ENCODE measurements at regions not wholly inside any gene's neighbourhood (a gene's known extent, or its start where the extent isn't known, plus 50 kb on each side); places are given as distances from the start of the nearest gene placed in this dataset.
"Not testable (repeated sequence)": the region's sequence is repeated elsewhere in the genome, so short reads cannot be mapped to it uniquely, and the experiment has no call there.

DNA sequence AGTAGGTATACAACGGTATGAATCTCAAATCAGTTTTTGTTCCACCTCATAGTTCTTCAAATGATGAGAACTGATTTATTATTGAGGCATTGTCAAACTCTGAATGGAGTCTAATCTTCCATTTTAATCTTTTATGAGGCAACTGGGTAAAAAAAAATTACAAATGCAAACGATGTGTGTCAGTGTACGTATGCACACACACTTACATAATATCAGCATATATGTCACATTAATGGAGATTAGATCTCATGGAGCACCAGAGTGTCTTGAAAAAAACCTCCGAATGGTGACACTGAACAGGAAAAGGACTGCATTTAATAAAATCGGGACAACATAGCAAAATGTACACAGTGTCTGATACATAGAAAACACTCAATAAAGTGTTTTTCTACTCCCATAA lies 842.7 kb downstream of the EFNB2 start:
- FAIRE-seq (no peak), DNase-seq (ENCODE audit: low spot score in 2 of 2) (no peak)

DNA sequence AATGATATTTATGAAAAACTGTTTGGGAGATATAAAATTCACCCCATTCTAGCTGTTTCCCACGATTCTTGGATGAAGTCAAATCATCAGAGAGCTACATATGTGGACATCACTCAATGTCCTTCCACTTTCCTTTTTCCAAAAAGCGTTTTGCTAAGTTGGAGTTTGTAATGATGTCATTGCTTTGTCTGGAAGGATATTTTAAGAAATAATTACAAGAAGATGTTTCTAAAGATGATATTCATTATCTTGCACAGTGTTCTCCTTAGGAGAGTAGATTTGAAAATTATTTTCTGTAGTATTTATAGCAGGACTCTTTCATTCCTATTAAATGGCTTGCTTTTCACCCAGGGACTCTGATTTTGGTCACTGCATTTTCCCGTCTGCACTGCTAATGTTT lies 851.2 kb downstream of the EFNB2 start:
- FAIRE-seq = no peak
- DNase-seq (ENCODE audit: low spot score in 2 of 2) = no peak

DNA sequence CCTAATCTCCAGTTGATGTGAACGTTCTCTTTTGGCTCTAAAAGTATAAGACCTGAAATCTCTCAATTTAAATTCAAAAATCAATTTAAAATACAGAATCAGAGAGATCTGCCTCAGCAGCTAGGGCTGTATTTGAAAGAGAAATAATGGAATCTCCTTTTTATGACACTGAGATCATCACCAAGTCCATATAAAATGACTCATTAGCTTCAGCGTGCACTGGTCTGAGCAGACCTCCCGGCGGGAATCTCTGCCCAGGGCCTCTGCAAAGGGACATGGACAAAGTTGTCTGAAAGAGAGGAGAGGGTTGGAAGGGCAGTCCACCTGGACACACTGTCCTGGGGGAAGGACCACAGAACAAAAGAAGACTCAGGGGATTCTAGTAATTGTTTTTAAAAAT lies 855.6 kb downstream of the EFNB2 start:
- no peak for DNase-seq (ENCODE audit: low spot score in 2 of 2)
- FAIRE-seq = no peak

DNA sequence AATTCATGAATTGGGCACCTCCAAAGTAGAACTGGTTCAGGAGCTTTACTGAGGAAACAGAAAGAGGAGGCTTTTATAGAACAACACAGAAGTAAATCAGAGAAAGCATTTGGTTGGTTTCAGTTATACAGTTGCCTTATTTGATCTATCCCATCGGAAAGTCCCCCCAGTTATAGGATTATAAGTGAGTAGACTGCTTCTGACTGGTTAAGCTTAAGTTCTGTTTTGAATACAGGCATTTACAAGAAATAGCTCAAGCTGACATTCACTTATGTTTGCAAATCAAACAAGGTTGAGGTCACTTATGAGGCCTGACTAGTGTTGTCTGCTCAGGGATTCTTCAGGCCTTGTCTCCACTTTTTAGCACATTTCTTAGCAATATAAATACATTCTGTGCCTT lies 857.4 kb downstream of the EFNB2 start:
- no peak for DNase-seq (ENCODE audit: low spot score in 2 of 2)

DNA sequence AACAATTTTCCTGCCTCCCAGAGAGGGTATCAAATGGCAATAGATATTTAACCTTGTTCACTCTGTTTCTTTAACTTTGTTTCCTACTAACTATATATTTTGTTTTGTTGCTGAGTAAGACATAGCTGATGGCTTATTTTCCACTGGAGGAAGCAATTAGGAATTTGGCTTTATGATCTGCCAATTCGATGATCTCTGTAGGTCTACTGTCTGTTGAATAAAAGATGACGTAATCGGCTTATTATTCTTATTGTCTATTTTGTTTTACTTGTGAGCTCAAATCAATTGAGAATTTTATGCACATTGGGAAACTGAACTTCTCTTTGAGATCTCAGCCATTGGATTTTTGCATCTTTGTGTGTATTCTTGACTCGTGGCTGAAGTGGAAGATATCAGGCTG lies 862.6 kb downstream of the EFNB2 start:
- DNase-seq (ENCODE audit: low spot score in 2 of 2) (no peak), FAIRE-seq (no peak)

More for the DNA sequence above, 857.4 kb downstream of the EFNB2 start:
- FAIRE-seq = no peak

DNA sequence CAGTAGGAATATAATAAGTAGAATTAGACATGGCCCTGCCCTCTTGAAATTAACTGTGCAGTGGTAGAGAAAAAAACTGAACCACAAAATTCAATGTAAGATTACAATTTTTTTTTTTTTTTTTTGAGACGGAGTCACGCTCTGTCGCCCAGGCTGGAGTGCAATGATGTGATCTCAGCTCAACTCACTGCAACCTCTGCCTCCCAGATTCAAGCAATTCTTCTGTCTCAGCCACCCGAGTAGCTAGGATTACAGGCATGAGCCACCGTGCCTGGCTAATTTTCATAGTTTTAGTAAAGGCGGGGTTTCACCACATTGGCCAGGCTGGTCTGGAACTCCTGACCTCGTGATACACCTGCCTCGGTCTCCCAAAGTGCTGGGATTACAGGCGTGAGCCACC lies 864.3 kb downstream of the EFNB2 start:
- not testable (repeated sequence) for DNase-seq (ENCODE audit: low spot score in 2 of 2); FAIRE-seq

DNA sequence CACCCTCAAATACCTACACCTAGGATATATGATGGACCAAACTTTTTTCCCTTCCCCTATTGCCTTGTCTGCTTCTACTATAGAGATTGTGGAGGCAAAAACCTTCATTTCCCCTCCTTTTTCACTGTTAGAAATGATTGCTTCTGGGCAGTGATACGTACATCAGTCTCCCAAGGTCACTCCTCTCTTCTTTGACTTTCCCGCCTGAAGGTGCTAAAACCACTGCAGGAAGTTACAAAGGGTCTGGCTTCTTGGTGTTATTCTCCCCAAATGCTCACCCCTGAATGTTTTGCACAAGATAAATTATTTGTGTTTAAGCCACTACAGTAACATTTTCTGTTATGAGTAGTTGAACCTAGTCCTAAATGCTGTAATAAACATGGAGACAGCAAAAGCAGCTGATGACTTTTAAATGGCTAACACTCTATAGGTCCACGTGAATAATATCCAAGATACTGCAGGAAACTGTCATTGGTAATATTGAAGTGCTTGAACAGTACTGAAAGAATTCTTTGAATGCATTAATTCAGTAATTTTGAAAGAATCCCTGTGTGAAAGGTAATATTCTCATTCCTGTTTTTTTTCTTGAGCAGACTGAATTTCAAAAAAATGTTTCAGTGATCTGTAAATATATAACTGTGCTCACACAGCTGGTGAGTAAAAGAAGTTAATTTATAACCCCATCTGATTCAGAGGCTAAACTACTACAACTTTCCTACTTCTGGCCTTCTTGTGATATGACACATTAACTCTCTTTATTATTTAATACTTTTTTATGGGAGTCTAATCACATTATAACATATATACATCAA lies 865.1 kb downstream of the EFNB2 start:
- FAIRE-seq (no peak), DNase-seq (ENCODE audit: low spot score in 2 of 2) (no peak)

DNA sequence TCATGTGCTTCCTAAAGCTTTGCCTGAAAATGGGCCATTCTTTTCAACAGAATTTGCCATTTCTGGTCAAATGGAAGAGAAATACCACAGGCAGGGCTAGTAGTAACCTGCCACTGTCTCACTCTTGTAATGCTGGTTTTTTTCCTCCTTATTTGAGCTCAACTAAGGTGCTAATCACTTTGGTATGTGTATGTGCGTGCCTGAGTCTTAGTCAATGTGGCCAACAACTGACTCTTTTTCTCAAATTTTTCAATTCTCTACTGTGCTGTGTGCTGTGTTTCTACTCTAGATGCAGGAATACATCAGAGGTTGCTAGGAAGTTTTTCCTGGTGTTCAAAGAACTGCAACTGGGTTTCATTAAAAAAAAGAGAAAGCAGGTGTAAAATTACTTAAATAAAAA lies 870.2 kb downstream of the EFNB2 start:
- FAIRE-seq = no peak
- no peak for DNase-seq (ENCODE audit: low spot score in 2 of 2)

DNA sequence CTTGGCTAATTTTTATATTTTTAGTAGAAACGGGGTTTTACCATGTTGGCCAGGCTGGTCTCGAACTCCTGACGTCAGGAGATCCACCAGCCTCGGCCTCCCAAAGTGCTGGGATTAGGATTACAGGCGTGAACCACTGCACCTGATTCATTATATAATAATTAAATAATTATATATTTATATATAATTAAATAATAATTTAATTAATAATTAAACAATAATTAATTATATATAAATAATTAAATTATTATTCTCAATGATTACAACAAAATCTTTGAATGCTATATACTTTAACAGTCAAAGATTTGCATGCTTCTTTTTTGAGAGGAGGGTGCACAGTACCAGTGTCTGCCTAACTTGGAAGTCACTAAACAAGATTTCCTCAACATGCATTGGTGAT lies 872.3 kb downstream of the EFNB2 start:
- DNase-seq (ENCODE audit: low spot score in 2 of 2) (no peak), FAIRE-seq (no peak)

DNA sequence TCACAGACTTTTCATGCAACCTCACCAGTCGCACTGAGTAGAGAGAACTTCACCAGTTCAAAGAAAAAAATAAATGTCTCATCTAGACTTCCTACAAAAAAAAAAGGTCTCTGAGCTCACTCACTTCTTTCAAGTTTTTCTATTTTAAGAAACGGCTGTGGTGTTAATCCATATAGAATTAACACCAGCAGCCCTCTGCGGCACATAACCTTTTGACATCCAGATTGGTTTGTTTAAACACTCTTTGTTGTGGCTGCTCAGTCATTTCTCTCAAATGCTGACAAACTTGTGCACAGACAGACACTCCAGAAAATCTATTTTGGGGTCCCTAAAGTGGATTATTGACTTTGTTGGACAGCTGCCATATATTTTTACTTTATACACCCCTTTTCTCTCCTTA lies 874.9 kb downstream of the EFNB2 start:
- DNase-seq (ENCODE audit: low spot score in 2 of 2) = no peak
- FAIRE-seq = no peak

DNA sequence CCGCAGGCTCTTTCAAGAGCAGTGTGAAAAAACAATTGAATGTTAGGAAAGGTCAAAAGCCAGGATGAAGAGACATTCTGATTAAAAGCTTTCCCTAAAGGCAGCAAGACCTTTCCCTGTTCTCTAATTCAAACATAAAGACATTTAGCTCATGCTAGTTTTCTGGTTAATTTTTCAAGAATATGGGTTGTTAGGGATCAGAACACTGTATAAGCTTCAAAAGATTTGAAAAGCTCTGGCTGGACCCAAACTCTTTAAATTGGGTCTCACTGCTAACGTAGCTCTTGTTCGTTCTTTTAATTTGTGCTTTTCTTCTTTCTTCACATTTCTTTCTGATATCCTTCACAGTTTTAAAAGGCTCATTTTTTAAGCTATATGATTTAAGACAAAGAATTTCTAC lies 877.0 kb downstream of the EFNB2 start:
- FAIRE-seq = no peak
- no peak for DNase-seq (ENCODE audit: low spot score in 2 of 2)

DNA sequence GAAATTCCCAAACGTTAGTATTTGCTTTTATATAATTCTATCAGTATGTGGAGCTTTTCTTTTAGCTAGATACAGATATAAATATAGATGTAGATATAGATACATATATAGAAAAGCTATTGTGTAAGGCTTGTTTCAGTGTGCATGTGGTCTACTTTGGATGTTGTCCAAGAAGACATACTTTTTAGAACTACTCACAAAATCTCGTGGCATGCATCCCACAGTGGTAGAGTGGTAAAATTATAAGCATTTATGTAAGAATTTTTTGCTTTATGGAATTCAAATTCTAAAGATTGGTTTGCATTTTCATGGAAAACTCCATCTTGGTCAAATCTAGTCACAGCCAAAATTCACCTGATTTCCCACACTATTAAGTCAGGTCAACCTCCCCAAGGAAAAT lies 880.4 kb downstream of the EFNB2 start:
- no peak for DNase-seq (ENCODE audit: low spot score in 2 of 2)
- FAIRE-seq = no peak

DNA sequence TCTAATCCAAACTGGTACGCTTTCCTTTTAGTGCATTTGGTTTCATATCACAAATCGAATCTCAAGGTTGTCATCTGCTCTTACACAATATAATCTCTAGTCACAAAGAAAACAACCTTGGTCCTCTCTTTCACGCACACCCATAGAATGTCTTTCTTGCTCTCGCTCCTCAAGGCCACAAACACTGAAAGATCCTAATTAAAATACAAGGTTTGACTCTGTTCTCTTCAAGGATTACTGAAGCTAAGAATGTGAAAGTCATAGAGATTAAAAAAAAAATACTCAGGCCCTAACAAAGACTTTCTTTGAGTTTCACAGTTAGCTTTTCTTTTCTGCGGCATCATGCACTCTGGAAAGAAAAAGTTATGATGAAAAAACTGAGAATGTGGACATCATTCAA lies 891.5 kb downstream of the EFNB2 start:
- DNase-seq (ENCODE audit: low spot score in 2 of 2) (no peak), FAIRE-seq (no peak)

DNA sequence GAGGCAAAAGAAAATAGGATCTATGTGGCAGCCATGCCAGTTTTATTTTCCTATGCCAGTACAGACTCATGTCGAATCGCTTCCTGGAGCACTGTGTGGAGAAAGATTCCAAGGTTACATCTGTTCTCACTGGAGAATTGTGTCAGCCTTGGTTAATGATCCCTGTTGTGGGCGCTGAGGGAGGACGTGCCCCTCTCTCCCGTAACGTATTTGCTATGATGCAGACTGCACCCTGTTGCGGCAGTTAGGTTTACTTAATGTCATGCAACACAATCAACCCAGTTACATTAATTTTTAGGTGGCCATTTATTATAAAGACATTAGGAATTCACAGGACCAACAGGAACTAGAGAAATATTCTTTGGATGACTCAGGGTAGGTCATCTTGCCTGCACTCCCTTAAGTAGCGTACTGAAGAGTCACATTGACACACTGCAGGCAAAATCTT lies 892.9 kb downstream of the EFNB2 start:
- no peak for FAIRE-seq
- no peak for DNase-seq (ENCODE audit: low spot score in 2 of 2)

DNA sequence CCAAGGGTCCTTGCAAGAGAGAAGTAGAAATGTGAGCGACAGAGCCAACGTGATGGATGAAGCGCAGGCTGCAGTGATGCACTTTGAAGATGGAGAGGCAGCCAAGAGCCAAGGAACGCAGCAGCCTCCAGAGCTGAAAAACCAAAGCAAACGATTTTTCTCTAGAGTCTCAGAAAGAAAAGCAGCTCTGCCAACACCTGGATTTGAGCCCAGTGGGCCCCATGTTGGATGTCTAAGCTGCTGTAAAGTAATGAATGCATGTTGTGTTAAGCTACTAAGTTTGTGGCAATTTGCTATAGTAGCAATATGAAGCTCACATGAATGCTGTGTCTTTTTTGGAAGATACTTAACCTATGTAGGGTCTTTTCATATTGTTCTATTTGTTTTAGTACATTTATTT lies 894.3 kb downstream of the EFNB2 start:
- no peak for DNase-seq (ENCODE audit: low spot score in 2 of 2)
- no peak for FAIRE-seq

DNA sequence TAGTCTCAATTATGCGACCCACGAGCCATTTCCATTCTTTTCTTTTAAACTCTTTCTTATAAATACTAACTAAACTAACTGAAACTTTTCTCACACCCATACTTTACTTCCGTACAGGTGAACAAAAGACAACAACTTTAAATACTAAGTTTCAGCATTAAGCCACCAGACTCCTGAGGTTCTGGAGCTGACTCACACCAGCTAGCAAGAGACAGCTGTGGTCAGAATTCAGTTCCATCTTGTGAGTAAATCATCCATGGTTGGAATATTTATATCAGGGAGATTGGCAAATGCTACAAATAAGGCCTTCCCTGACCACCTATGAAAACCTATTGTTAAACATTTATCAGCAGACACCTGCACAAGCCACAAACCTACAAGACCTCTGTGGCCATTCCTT lies 897.0 kb downstream of the EFNB2 start:
- FAIRE-seq (no peak), DNase-seq (ENCODE audit: low spot score in 2 of 2) (no peak)

DNA sequence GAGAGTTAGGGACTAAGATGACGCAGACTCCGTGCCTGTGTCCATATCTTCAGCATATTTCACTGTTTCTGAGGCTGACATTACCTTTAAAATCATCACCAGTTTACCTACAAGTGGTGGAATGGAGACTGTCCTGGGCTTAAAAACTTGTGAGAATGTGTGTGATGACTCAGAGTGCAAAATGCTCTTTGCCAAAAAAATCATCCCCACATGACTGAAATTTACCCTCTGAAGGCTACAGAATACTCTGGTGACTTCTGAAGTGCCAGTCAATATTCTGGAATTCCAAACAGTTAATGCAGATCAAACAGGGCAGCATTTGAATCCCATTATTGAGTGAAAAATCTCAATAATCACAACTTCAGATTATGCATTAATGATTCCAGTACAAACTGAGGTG lies 901.4 kb downstream of the EFNB2 start:
- FAIRE-seq (no peak), DNase-seq (ENCODE audit: low spot score in 2 of 2) (no peak)

DNA sequence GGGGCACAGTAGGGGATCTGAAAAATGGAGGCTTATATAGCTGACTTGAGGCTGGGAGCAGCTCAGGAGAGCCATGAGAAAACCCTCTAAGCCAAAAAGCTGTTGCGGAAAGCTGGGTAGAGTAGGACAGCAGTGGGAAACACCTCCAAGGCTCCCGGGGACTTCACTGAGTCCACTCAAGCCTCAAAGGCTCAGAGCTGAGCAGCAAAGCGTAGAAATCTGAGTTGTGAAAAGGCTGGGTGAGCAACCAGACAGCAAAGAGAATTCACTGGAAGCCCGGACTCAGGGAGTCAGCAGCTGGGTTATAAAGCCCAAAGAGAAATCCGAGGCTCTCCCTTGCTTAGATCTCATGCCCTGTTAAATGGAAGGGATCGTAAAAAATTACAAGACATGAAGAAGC lies 905.0 kb downstream of the EFNB2 start:
- DNase-seq (ENCODE audit: low spot score in 2 of 2) (no peak), FAIRE-seq (no peak)

DNA sequence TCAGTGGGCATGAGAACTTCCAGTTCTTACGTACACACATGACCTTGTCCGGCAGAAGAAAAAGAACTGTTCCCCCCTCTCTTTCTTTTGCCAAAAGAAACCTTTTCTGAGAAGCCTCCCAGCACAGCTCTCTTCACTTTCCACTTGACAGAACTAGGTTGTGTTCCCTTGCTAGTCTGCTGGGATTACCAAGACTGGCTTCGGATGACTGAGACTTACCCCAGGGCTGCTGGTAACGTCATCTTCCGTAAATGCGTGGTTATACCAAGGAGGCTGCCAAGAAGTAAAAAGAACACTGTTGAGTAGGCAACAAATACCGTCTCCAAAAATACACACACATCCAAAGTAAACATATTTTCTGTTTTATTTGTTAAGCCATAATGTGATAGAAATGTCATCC lies 908.2 kb downstream of the EFNB2 start:
- FAIRE-seq = no peak
- no peak for DNase-seq (ENCODE audit: low spot score in 2 of 2)

DNA sequence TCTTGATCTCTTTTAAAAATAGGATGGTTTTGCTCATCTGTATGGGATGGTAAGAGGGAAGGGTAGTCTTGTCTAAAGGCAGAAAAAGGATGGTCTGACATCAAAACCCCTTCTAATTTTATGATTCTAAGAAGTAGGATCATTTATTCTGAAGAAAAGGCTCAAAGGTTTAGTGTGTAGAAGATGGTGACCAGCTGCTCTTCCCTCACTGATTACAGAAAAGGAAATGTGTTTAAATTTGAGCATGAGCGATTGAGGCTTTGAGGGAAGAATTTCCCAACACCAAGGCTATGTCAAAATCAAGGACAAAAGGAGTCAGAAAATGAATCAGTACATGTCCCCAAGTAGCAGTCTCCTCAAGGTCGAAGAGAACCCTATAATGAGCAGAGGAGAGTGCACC lies 909.8 kb downstream of the EFNB2 start:
- FAIRE-seq = no peak
- no peak for DNase-seq (ENCODE audit: low spot score in 2 of 2)

DNA sequence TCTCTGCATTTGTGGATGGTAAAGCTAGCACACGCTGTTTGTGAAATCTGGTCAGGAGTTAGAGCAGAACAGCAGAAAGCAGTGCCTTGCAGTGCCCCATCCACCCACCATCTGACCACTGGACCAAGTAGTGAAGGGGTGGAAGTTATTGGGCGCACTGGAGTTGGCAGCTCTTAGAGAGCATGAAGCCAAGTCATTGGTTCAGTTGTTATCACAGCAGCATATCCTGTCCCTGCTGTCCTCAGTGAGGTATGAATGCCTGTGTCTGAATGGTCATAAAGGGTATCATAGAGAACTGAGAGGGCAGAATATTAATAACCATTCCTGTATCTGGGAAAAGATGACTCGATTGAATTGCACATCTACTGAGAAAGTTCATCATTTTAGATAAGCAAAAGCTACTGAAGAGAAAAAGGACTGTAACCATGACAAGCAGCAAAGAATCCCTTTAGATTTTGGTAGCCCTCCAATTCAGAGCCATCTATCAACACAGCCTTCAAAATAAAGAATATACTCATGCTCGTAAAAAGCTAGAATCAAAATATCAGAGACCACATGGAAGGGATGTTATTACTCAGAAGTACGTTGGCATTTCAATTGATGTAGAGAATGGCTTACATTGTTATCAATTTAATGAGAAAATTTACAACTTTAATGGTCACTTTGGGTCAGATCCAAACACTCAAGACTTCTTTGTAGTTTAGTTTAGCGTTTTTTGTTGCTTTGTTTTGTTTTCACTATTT lies 919.0 kb downstream of the EFNB2 start:
- no peak for DNase-seq (ENCODE audit: low spot score in 2 of 2)
- no peak for FAIRE-seq

DNA sequence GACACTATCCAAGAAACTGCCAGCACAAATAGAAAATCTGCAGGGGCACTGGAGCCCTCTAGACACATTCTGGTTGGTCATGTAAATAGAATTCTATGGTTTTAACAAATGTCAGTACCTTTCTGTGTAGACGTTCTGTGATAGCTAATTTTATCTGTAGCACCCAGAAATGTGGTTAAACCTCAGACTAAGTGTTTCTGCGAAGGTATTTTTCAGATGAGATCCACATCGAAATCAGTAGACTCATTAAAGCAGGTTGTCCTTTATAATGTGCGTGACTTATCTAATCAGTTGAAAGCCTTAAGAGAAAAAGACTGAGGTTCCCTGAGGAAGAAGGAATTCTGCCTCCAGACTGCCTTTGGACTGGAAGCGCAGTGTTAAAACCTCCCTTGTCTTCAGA lies 922.9 kb downstream of the EFNB2 start:
- DNase-seq (ENCODE audit: low spot score in 2 of 2) (no peak), FAIRE-seq (no peak)

All from frontal cortex (tissue), 3 donors.